ENCODE measurements at regions not wholly inside any gene's neighbourhood (a gene's known extent, or its start where the extent isn't known, plus 50 kb on each side); places are given as distances from the start of the nearest gene placed in this dataset.

DNA sequence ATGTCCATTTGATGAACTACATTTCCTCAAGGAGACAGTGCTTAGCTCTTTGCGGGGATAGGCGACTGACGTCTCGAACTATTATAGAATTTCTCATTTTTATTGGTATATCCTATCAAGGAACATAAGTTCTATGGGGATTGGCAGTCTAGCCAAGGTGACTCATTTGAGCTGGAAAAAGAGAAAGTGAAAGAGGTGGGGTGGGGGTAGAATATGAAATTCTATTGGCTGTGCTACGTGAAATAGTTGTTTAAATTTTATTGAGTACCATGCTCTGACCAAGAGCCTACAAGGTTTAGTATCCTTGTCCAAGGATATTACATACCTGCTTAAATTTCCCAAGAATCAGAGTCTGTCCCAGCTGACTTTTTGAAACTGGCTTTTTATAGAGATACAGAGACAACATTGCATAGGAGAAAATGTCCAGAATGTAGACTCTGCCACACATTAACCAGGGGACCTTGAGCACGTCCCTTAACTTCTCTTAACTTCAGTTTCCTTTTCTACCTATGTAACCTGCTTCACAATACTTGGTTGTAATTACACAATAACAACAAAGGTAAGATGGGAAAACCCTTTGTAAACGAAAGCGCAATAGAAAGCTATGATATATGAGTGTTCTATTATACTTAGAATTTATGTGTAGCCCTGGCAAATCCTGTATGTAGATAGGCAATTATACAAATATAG is 226.4 kb upstream of the WWC1 start:
- no peak overlapping the region for H3K4me3 ChIP-seq (ENCODE audit: low read depth, low read length)
- no peak for DNase-seq (ENCODE audit: low read depth)
- TF ChIP-seq, protein P1, sequence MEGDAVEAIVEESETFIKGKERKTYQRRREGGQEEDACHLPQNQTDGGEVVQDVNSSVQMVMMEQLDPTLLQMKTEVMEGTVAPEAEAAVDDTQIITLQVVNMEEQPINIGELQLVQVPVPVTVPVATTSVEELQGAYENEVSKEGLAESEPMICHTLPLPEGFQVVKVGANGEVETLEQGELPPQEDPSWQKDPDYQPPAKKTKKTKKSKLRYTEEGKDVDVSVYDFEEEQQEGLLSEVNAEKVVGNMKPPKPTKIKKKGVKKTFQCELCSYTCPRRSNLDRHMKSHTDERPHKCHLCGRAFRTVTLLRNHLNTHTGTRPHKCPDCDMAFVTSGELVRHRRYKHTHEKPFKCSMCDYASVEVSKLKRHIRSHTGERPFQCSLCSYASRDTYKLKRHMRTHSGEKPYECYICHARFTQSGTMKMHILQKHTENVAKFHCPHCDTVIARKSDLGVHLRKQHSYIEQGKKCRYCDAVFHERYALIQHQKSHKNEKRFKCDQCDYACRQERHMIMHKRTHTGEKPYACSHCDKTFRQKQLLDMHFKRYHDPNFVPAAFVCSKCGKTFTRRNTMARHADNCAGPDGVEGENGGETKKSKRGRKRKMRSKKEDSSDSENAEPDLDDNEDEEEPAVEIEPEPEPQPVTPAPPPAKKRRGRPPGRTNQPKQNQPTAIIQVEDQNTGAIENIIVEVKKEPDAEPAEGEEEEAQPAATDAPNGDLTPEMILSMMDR (IDR thresholded peaks at IDR 0.05; ENCODE audit: control insufficient read depth, extremely low read depth, insufficient read depth), result no peak

DNA sequence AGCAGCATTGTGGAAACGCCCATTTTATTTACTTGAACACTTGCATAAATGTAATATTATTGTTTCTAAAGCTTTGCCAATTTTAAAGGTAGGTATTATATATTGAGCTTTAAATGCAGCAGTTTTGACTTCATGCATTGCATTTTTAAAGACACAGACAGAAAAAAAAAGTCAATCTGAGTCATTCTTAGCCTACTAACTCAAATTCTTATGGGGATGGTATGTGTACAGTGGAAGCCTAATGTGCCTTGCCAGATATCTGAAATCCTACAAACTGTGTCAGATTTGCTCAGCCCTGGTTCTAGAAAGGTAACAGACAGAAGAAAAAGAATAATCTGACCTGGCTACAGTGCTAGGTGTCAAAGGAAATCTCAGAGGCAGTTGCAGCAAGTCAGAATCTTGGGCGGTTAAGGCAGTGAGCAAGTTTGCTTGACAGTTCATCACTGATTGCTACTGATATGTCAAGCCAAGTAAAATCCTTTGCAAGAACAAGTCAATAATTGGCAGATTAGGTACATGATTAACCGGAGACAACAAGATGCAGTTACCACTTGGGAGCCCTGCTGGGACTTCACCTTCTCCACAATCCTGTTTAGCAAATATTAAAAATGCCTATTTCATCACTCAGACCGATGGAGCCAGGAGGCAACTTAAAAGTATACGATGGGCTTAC is 224.8 kb upstream of the WWC1 start:
- TF ChIP-seq, protein P1 (IDR thresholded peaks at IDR 0.05; ENCODE audit: control insufficient read depth, extremely low read depth, insufficient read depth), result no peak
- H3K4me3 ChIP-seq (ENCODE audit: low read depth, low read length), result no peak overlapping the region
- no peak for DNase-seq (ENCODE audit: low read depth)

DNA sequence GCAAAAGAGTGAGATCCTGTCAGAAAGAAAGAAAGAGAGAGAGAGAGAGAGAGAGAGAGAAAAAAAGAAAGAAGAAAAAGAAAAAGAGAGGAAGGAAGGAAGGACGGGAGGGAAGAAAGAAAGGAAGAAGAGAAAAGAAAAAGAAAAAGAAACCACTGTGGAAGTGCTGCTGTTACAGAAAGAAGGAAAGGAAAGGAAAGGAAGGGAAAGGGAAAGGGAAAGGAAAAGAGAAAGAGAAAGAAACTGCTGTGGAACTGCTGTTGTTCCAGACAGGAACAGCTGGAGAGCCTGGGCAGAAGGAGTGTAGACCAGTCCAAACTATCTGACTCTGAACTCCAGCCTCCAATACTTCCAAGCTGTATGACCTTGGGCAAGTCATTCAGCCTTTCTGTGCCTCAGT is 220.7 kb upstream of the WWC1 start:
- DNase-seq (ENCODE audit: low read depth), result no peak
- H3K4me3 ChIP-seq (ENCODE audit: low read depth, low read length), result no peak overlapping the region
- TF ChIP-seq, protein P1 (IDR thresholded peaks at IDR 0.05; ENCODE audit: control insufficient read depth, extremely low read depth, insufficient read depth), result no peak

GRCh38 chr5:168072665-168073064 is 218.8 kb upstream of the WWC1 start:
- DNase-seq (ENCODE audit: low read depth), result no peak
- TF ChIP-seq, protein P1 (IDR thresholded peaks at IDR 0.05; ENCODE audit: control insufficient read depth, extremely low read depth, insufficient read depth), result no peak
- no peak overlapping the region for H3K4me3 ChIP-seq (ENCODE audit: low read depth, low read length)

DNA sequence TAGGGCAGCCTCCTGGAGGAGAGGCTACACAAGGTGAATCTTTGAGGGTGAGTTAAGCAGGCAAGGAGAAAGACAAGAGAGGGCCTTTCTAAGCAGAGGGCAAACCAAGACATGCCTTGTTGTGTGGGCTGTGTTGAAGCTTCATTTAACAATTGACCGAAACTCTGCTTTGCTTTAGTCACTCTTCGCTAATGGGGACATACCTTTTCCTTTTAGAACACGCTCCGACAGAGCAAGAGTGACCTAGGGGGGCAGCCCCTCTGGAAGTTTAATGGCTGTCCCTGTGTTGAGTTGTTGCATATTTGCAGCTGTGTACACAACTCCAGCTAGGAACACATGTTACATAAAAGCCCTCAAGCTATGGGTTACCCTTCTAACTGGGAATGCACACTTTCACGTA is 218.1 kb upstream of the WWC1 start:
- TF ChIP-seq, protein P1 (IDR thresholded peaks at IDR 0.05; ENCODE audit: control insufficient read depth, extremely low read depth, insufficient read depth), result no peak
- H3K4me3 ChIP-seq (ENCODE audit: low read depth, low read length), result no peak overlapping the region
- DNase-seq (ENCODE audit: low read depth), result no peak

DNA sequence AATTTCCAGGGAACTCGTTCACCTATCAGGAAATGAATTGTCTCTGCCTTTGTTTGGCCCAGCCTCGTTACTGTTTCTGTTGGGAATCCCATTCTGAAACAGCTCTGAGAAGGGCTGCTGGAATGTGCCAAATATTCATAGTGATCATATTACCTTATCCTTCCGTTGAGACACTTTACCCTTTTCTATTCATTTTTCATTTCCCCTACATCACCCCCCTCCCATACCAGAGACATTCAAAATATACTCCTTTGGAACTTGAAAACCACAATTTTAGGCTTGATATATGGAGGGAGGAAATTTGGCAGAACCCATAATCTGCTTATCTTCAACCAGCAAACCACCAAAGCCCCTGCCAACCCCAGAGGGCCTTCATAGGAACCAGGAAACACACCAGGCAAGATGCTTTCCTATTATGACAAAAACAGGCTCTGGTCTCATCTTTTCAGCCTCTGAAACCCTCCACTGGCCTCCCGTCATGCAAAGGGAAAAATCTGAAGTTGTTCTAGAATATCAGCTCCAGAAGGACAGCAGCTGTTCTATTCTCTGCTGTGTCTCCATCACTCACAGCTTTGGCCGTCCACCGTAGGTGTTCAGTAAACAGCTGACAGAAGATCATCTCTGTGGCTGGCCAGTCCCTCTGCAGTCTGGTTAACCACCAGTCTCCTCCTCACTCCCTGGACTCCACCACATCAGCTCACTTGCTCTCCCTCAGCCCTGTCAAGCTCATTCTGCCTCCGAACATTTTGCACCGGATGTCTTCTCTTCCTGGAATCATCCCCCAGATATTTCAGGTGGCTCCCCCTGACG is 217.2 kb upstream of the WWC1 start:
- no peak for DNase-seq (ENCODE audit: low read depth)
- no peak overlapping the region for H3K4me3 ChIP-seq (ENCODE audit: low read depth, low read length)
- TF ChIP-seq, protein P1 (IDR thresholded peaks at IDR 0.05; ENCODE audit: control insufficient read depth, extremely low read depth, insufficient read depth), result no peak

Data from LNCaP clone FGC (cell line).